Mesenchymal stem cell (in vitro differentiated cells and primary cell): ENCODE measurements at regions not wholly inside any gene's neighbourhood (a gene's known extent, or its start where the extent isn't known, plus 50 kb on each side); places are given as distances from the start of the nearest gene placed in this dataset.

Source experiments
- DNase-seq: peaks from one replicate; pipeline ENCODE4 v3.0.0-alpha.2; 2013
- H2AFZ ChIP-seq: one replicate; pipeline ENCODE4 v1.6.1; 2013; ENCODE audit warnings: low read depth, mild to moderate bottlenecking, control low read depth, inconsistent platforms, low read length, moderate library complexity
- H2AK5ac ChIP-seq: 2 replicates; pipeline ENCODE4 v1.6.1; 2013; ENCODE audit warnings: low read length, moderate library complexity, mild to moderate bottlenecking, inconsistent platforms; ENCODE audit not compliant: severe bottlenecking
- H2BK120ac ChIP-seq: one replicate; pipeline ENCODE4 v1.6.1; 2013; ENCODE audit warnings: low read depth, mild to moderate bottlenecking, inconsistent platforms, low read length, moderate library complexity
- H2BK12ac ChIP-seq, 2 experiments: one replicate each; pipeline ENCODE4 v1.6.1; 2013; ENCODE audit warnings: inconsistent platforms in 2 of 2, low read length in 2 of 2, mild to moderate bottlenecking in 2 of 2, moderate library complexity in 2 of 2, control low read depth in 1 of 2
- H2BK15ac ChIP-seq: one replicate; pipeline ENCODE4 v1.6.1; 2013; ENCODE audit warnings: mild to moderate bottlenecking, low read depth, inconsistent platforms; ENCODE audit not compliant: poor library complexity, severe bottlenecking
- H2BK5ac ChIP-seq: 2 replicates; pipeline ENCODE4 v1.6.1; 2013; ENCODE audit warnings: low read depth, mild to moderate bottlenecking, low read length, control low read depth, inconsistent platforms; ENCODE audit not compliant: poor library complexity, severe bottlenecking
- H3K14ac ChIP-seq, 2 experiments: one replicate each; pipeline ENCODE4 v1.6.1; 2013; ENCODE audit warnings: inconsistent platforms in 2 of 2, low read length in 2 of 2, control low read depth in 1 of 2, mild to moderate bottlenecking in 1 of 2, moderate library complexity in 1 of 2
- H3K18ac ChIP-seq, 2 experiments: one replicate each; pipeline ENCODE4 v1.6.1; 2013; ENCODE audit warnings: inconsistent platforms in 2 of 2, low read length in 2 of 2, control low read depth in 1 of 2, low read depth in 1 of 2, mild to moderate bottlenecking in 1 of 2
- H3K23ac ChIP-seq, 2 experiments: one replicate each; pipeline ENCODE4 v1.6.1; 2013; ENCODE audit warnings: inconsistent platforms in 2 of 2, low read length in 2 of 2, mild to moderate bottlenecking in 2 of 2, moderate library complexity in 2 of 2, control low read depth in 1 of 2
- H3K27ac ChIP-seq: 2 replicates; pipeline ENCODE4 v1.5.1; 2013; ENCODE audit warnings: mild to moderate bottlenecking, moderate library complexity, low read length, control low read depth, inconsistent platforms; ENCODE audit not compliant: poor library complexity, severe bottlenecking
- H3K27me3 ChIP-seq, 2 experiments: 2 replicates each; pipeline versions ENCODE4 v1.6.1 to v1.7.0; 2013; ENCODE audit warnings: low read length in 2 of 2, mild to moderate bottlenecking in 2 of 2, moderate library complexity in 2 of 2, control low read depth in 1 of 2, inconsistent platforms in 1 of 2; ENCODE audit not compliant: control insufficient read depth in 1 of 2, insufficient read depth in 1 of 2
- H3K36me3 ChIP-seq, 2 experiments: 2 replicates each; pipeline versions ENCODE4 v1.6.1 to v1.7.0; 2013; ENCODE audit warnings: low read length in 2 of 2, control low read depth in 1 of 2, inconsistent platforms in 1 of 2, low read depth in 1 of 2, mild to moderate bottlenecking in 1 of 2; ENCODE audit not compliant: insufficient read depth in 2 of 2, control insufficient read depth in 1 of 2
- H3K4ac ChIP-seq, 2 experiments: one replicate each; pipeline ENCODE4 v1.6.1; 2013; ENCODE audit warnings: inconsistent platforms in 2 of 2, low read length in 2 of 2, mild to moderate bottlenecking in 2 of 2, moderate library complexity in 2 of 2, control low read depth in 1 of 2, low read depth in 1 of 2
- H3K4me1 ChIP-seq: 2 replicates; pipeline ENCODE4 v1.6.1; 2013; ENCODE audit warnings: low read depth, low read length, control low read depth; ENCODE audit not compliant: control insufficient read depth, insufficient read depth
- H3K4me2 ChIP-seq: 2 replicates; pipeline ENCODE4 v1.6.1; 2013; ENCODE audit warnings: low read length, mild to moderate bottlenecking, inconsistent platforms; ENCODE audit not compliant: poor library complexity, severe bottlenecking
- H3K4me3 ChIP-seq, 2 experiments: 2 replicates each; pipeline versions ENCODE4 v1.5.1 to v1.7.0; 2013; ENCODE audit warnings: low read length in 2 of 2, mild to moderate bottlenecking in 2 of 2, control low read depth in 1 of 2, low read depth in 1 of 2; ENCODE audit not compliant: insufficient read depth in 1 of 2
- H3K79me1 ChIP-seq: replicated peaks from 2 replicates; pipeline ENCODE4 v1.6.1; 2013; ENCODE audit warnings: mild to moderate bottlenecking, control low read depth, low read length, inconsistent platforms; ENCODE audit not compliant: poor library complexity, severe bottlenecking
- H3K9ac ChIP-seq: 2 replicates; pipeline ENCODE4 v1.7.0; 2013; ENCODE audit warnings: mild to moderate bottlenecking, low read length, moderate library complexity
- H3K9me3 ChIP-seq: 2 replicates; pipeline ENCODE4 v1.7.0; 2013; ENCODE audit warnings: mild to moderate bottlenecking, low read length; ENCODE audit not compliant: control insufficient read depth
- H4K8ac ChIP-seq: one replicate; pipeline ENCODE4 v1.6.1; 2013; ENCODE audit warnings: inconsistent platforms, mild to moderate bottlenecking, low read length, moderate library complexity
- H4K91ac ChIP-seq: one replicate; pipeline ENCODE4 v1.6.1; 2013; ENCODE audit warnings: mild to moderate bottlenecking, low read length, inconsistent platforms
- WGBS: methylation state at CpG from one replicate; pipeline ENCODE4 v1.1.7; 2013; ENCODE audit warnings: mixed read lengths; 5-methylcytosine and 5-hydroxymethylcytosine counted together

DNA sequence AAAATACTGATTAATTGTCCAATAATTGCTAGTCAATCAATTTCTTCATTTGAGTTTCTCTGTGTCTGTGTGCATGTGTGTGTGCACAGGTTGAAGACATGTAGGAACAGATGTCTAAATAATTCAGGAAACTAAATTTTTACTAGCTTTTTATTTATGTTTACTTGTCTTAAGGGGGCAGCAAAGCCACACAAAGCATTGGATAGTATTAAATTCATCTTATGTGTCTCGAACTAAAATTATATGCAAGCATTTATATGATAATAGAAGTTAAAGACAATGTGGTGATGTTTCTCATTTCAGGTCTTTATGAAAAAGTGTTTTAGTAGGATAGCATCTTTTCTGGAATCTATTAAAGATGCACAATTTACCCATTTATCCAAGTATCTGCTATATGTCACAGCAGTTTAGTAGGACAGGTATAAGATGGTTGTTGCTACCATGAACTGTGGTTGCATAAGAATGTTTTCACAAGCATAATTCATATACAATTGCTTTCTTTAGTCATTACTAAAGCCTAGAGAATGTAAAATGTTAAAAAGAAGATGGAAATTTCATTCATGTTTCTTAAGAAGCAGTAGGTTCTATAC is 784.6 kb upstream of the NUDT12 start:
- WGBS, result no CpG with 5 or more reads among the region's 1 CpG
- Histone ChIP-seq H3K4me3 (no peak overlapping the region), H4K91ac (no peak overlapping the region), H2BK5ac (no peak overlapping the region), H3K18ac (no peak overlapping the region), H3K4me1 (no peaks in the 10 kb centered on the region), H3K9me3 (no peaks in the 10 kb centered on the region), H3K4ac (no peak overlapping the region), H4K8ac (no peak overlapping the region), H3K23ac (no peak overlapping the region), H3K27me3 (no peaks in the 10 kb centered on the region), H3K27ac (no peak overlapping the region), H3K36me3 (no peaks in the 10 kb centered on the region), H3K14ac (no peak overlapping the region), H3K9ac (no peak overlapping the region), H2BK12ac (no peak overlapping the region), H2BK15ac (no peak overlapping the region), H2AK5ac (no peak overlapping the region), H2BK120ac (no peak overlapping the region), H3K79me1 (no peaks in the 10 kb centered on the region), H2AFZ (no peak overlapping the region), H3K4me2 (no peak overlapping the region)
- peak; percentile 60 for DNase-seq

DNA sequence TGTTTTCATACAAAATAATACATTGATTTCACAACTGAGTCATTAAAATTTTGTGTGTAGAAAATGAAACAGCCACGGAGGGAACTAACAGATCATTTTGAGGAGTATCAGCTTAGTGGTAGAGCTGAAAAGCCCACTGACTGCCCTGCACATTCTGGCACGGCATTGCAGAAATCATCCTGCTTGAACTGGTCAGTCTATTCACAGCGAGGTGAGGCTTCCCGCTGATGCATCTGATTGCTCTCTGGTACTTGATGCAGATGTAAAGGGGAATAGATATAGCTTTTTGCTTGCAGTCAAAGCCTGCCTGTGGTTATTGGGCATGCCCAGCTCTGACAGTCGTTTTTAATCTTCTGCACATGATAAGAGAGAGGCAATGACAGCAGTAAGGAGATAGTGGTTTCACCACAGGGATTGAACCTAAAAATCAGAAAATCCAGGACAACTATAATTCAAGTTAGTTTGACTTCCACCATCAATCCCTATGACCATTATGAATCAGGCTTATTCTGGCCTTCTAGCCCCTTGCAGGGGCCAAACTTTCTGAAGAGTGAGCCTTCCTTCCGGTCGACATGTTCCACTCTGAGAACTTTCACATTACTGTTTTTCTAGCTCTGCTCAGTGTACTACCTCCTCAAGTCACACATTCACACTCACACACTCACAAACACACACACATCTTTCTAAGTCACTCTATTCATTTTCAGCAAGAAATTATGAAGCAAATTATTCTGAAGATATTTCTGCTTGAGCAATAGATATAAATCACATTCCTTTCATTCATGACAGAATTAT is 782.8 kb upstream of the NUDT12 start:
- Histone ChIP-seq H4K91ac (no peak overlapping the region), H2BK15ac (no peak overlapping the region), H2BK12ac (no peak overlapping the region), H3K4me3 (no peak overlapping the region), H3K4me1 (no peaks in the 10 kb centered on the region), H3K4me2 (peak overlapping the region; percentile 36), H3K18ac (no peak overlapping the region), H3K14ac (no peak overlapping the region), H3K27ac (no peak overlapping the region), H2AFZ (no peak overlapping the region), H3K27me3 (no peaks in the 10 kb centered on the region), H2AK5ac (no peak overlapping the region), H3K79me1 (no peaks in the 10 kb centered on the region), H3K23ac (no peak overlapping the region), H3K9me3 (no peaks in the 10 kb centered on the region), H3K9ac (peak overlapping the region; percentile 16), H3K36me3 (no peaks in the 10 kb centered on the region), H2BK120ac (no peak overlapping the region), H4K8ac (no peak overlapping the region), H3K4ac (no peak overlapping the region), H2BK5ac (no peak overlapping the region)
- no peak for DNase-seq
- 80% methylated on average over 7 of the region's 7 CpGs for WGBS

GRCh38 chr5:104344809-104345208 is 782.2 kb upstream of the NUDT12 start:
- H2BK120ac ChIP-seq, result no peak overlapping the region
- no peaks in the 10 kb centered on the region for H3K79me1 ChIP-seq
- peak overlapping the region; percentile 16 for H3K9ac ChIP-seq
- no peak overlapping the region for H3K4me3 ChIP-seq
- no peaks in the 10 kb centered on the region for H3K9me3 ChIP-seq
- H3K4me1 ChIP-seq, result no peaks in the 10 kb centered on the region
- no peak overlapping the region for H2BK15ac ChIP-seq
- H3K14ac ChIP-seq, result no peak overlapping the region
- H2AFZ ChIP-seq, result no peak overlapping the region
- DNase-seq, result no peak
- no peak overlapping the region for H3K27ac ChIP-seq
- no peaks in the 10 kb centered on the region for H3K27me3 ChIP-seq
- no peak overlapping the region for H3K4ac ChIP-seq
- H3K36me3 ChIP-seq, result no peaks in the 10 kb centered on the region
- no peak overlapping the region for H2AK5ac ChIP-seq
- H3K4me2 ChIP-seq, result no peak overlapping the region
- no peak overlapping the region for H3K23ac ChIP-seq
- 100% methylated on average over 1 of the region's 2 CpGs for WGBS
- H3K18ac ChIP-seq, result no peak overlapping the region
- no peak overlapping the region for H4K91ac ChIP-seq
- H2BK12ac ChIP-seq, result no peak overlapping the region
- no peak overlapping the region for H4K8ac ChIP-seq
- no peak overlapping the region for H2BK5ac ChIP-seq

DNA sequence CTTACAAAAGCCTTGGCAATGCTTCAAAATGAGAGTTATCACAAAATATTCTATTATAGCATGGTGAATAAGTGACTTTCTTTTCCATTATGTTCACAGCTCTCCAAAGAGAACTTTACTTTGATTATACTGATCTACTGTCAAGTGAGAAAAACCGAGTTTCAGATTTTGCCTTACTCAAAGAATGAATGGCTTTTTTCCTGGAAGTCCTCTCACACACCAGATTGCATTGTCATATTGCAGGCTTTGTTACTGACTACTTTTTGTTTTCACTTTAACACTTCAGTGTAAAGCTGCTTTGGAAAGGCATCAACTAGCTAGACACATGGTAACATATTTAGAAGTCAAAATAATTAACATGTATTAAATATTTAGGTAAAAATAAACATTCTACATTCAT is 765.2 kb upstream of the NUDT12 start:
- Histone ChIP-seq H3K27ac (no peak overlapping the region), H3K23ac (no peak overlapping the region), H4K91ac (no peak overlapping the region), H3K4ac (no peak overlapping the region), H3K36me3 (no peaks in the 10 kb centered on the region), H2BK5ac (no peak overlapping the region), H3K79me1 (no peaks in the 10 kb centered on the region), H2BK15ac (no peak overlapping the region), H3K27me3 (no peaks in the 10 kb centered on the region), H3K18ac (no peak overlapping the region), H3K4me1 (no peaks in the 10 kb centered on the region), H2BK120ac (no peak overlapping the region), H2AK5ac (no peak overlapping the region), H4K8ac (no peak overlapping the region), H3K9me3 (no peaks in the 10 kb centered on the region), H3K14ac (no peak overlapping the region), H2BK12ac (no peak overlapping the region), H3K4me3 (no peak overlapping the region), H2AFZ (no peak overlapping the region), H3K9ac (no peak overlapping the region), H3K4me2 (no peak overlapping the region)
- no peak for DNase-seq
- 94% methylated on average over 1 of the region's 1 CpG for WGBS
